ENCODE measurements at regions not wholly inside any gene's neighbourhood (a gene's known extent, or its start where the extent isn't known, plus 50 kb on each side); places are given as distances from the start of the nearest gene placed in this dataset.
"Not testable (repeated sequence)": the region's sequence is repeated elsewhere in the genome, so short reads cannot be mapped to it uniquely, and the experiment has no call there.

- in situ Hi-C loops (cut with HindIII; ENCODE audit: low sequenced_read_pairs) = no loop called here
- DNase-seq (ENCODE audit: low spot score) = no peak
These were observed 800.6 kb downstream of the DHX35 start for GRCh38 chr20:39762716-39763115.

GRCh38 chr20:39758876-39759275 lies 796.7 kb downstream of the DHX35 start:
- in situ Hi-C loops (cut with HindIII; ENCODE audit: low sequenced_read_pairs) = no loop called here
- no peak for DNase-seq (ENCODE audit: low spot score)

GRCh38 chr20:39756828-39757227 lies 794.7 kb downstream of the DHX35 start:
- in situ Hi-C loops (cut with HindIII; ENCODE audit: low sequenced_read_pairs) = no loop called here
- DNase-seq (ENCODE audit: low spot score) = no peak

GRCh38 chr20:39756369-39756768 lies 794.2 kb downstream of the DHX35 start:
- in situ Hi-C loops (cut with HindIII; ENCODE audit: low sequenced_read_pairs) = no loop called here

GRCh38 chr20:39752262-39752876 lies 790.2 kb downstream of the DHX35 start:
- in situ Hi-C loops (cut with HindIII; ENCODE audit: low sequenced_read_pairs) = no loop called here
- no peak for DNase-seq (ENCODE audit: low spot score)

More at GRCh38 chr20:39756369-39756768, 794.2 kb downstream of the DHX35 start:
- no peak for DNase-seq (ENCODE audit: low spot score)

- no peak for DNase-seq (ENCODE audit: low spot score)
- in situ Hi-C loops (cut with HindIII; ENCODE audit: low sequenced_read_pairs) = no loop called here
These were observed 789.5 kb downstream of the DHX35 start for GRCh38 chr20:39751557-39752137.

GRCh38 chr20:39745380-39745779 lies 783.2 kb downstream of the DHX35 start:
- no peak for DNase-seq (ENCODE audit: low spot score)
- in situ Hi-C loops (cut with HindIII; ENCODE audit: low sequenced_read_pairs) = no loop called here

- DNase-seq (ENCODE audit: low spot score) = no peak
- in situ Hi-C loops (cut with HindIII; ENCODE audit: low sequenced_read_pairs) = no loop called here
These were observed 776.5 kb downstream of the DHX35 start for GRCh38 chr20:39738651-39739050.

GRCh38 chr20:39736434-39737327 lies 774.5 kb downstream of the DHX35 start:
- no peak for DNase-seq (ENCODE audit: low spot score)
- in situ Hi-C loops (cut with HindIII; ENCODE audit: low sequenced_read_pairs) = no loop called here

- in situ Hi-C loops (cut with HindIII; ENCODE audit: low sequenced_read_pairs); DNase-seq (ENCODE audit: low spot score): not testable (repeated sequence)
These were observed 763.4 kb downstream of the DHX35 start for GRCh38 chr20:39725513-39725912.

- in situ Hi-C loops (cut with HindIII; ENCODE audit: low sequenced_read_pairs) = no loop called here
- DNase-seq (ENCODE audit: low spot score) = no peak
These were observed 757.1 kb downstream of the DHX35 start for GRCh38 chr20:39719293-39719692.

GRCh38 chr20:39717936-39718335 lies 755.8 kb downstream of the DHX35 start:
- in situ Hi-C loops (cut with HindIII; ENCODE audit: low sequenced_read_pairs) = no loop called here

GRCh38 chr20:39716796-39717341 lies 754.7 kb downstream of the DHX35 start:
- in situ Hi-C loops (cut with HindIII; ENCODE audit: low sequenced_read_pairs) = no loop called here

More at GRCh38 chr20:39717936-39718335, 755.8 kb downstream of the DHX35 start:
- no peak for DNase-seq (ENCODE audit: low spot score)

GRCh38 chr20:39713076-39713840 lies 751.1 kb downstream of the DHX35 start:
- DNase-seq (ENCODE audit: low spot score) = no peak
- in situ Hi-C loops (cut with HindIII; ENCODE audit: low sequenced_read_pairs) = no loop called here

More at GRCh38 chr20:39716796-39717341, 754.7 kb downstream of the DHX35 start:
- no peak for DNase-seq (ENCODE audit: low spot score)

- DNase-seq (ENCODE audit: low spot score) = no peak
- in situ Hi-C loops (cut with HindIII; ENCODE audit: low sequenced_read_pairs) = no loop called here
These were observed 744.1 kb downstream of the DHX35 start for GRCh38 chr20:39706184-39706663.

- no peak for DNase-seq (ENCODE audit: low spot score)
- in situ Hi-C loops (cut with HindIII; ENCODE audit: low sequenced_read_pairs) = no loop called here
These were observed 742.9 kb downstream of the DHX35 start for GRCh38 chr20:39705032-39705431.

- in situ Hi-C loops (cut with HindIII; ENCODE audit: low sequenced_read_pairs); DNase-seq (ENCODE audit: low spot score): not testable (repeated sequence)
These were observed 741.2 kb downstream of the DHX35 start for GRCh38 chr20:39703357-39703756.

GRCh38 chr20:39702701-39703349 lies 740.7 kb downstream of the DHX35 start:
- in situ Hi-C loops (cut with HindIII; ENCODE audit: low sequenced_read_pairs) = no loop called here
- DNase-seq (ENCODE audit: low spot score) = no peak

GRCh38 chr20:39700528-39700927 lies 738.4 kb downstream of the DHX35 start:
- DNase-seq (ENCODE audit: low spot score) = no peak
- in situ Hi-C loops (cut with HindIII; ENCODE audit: low sequenced_read_pairs) = no loop called here

Measured in G401 (cell line).